Heart left ventricle (tissue), 13 donors: ENCODE measurements at regions not wholly inside any gene's neighbourhood (a gene's known extent, or its start where the extent isn't known, plus 50 kb on each side); places are given as distances from the start of the nearest gene placed in this dataset.

Experiments used
- POLR2A ChIP-seq, 2 donors: fragments of 450-650 bp; IDR thresholded peaks; one replicate each; pipeline ENCODE4 v1.6.1; 2017; ENCODE audit warnings: antibody characterized with exemption in 2 of 2, mild to moderate bottlenecking in 2 of 2, moderate library complexity in 2 of 2
- TF ChIP-seq, protein P1 (sequence below), 12 donors: fragments of 200-600 bp; sonication (generic) in 4 of 12; IDR thresholded peaks; one replicate each; pipeline versions ENCODE4 v1.5.0 to v1.8.0; 2018 to 2022; ENCODE audit warnings: antibody characterized with exemption in 12 of 12, mild to moderate bottlenecking in 5 of 12
- donor health status: ischemic (EF 13 %, LVEDD 7.1; RV severe dilation, severe dysfunction).
- donor health status: DM: no; HTN: yes; CAD: no.
- donor health status: DM: no; HTN: no; CAD: no.
- donor health status: ischemic (EF 25% LVEDD 6.9; RV normal size, moderate dysfunction).
- donor health status: ischemic (EF 25% LVEDD 5.7; RV mildly dilated, moderate dysfunction).
- donor health status: ischemic (EF 35%, LVEDD 5.7; RV mildly dilated, moderate dysfunction).
- donor health status: nonischemic (EF 11% LVEDD 7.7; RV severe dilation, severe dysfunction).
- donor health status: DM: yes; HTN: yes; CAD: no.
- donor health status: PGD.
- donor health status: ischemic (EF 29% LVEDD 5.4; RV normal size, mild dysfunction).
- donor health status: nonischemic (EF 23%, LVEDD 6.1; RV moderate dilation, normal function).

DNA sequence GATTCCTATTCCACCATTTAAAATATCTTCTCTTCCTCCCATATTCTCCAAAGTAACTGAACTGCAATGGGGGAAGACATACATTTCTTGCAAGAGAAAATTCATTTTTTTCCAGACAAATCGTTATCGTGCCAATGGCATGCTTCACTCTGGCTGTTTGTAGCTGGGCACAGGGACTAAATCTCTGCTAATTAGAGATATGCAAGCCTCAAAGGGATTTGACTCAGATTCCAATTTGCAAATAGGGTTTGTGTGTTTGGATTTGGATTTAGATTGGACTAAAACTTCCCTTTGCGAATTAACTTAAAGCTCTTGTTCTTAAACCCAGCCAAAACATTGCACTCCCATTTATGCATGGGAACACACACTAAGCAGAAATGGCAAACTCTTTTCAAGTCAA lies 276.2 kb upstream of the DUSP10 start:
- TF ChIP-seq, protein P1, sequence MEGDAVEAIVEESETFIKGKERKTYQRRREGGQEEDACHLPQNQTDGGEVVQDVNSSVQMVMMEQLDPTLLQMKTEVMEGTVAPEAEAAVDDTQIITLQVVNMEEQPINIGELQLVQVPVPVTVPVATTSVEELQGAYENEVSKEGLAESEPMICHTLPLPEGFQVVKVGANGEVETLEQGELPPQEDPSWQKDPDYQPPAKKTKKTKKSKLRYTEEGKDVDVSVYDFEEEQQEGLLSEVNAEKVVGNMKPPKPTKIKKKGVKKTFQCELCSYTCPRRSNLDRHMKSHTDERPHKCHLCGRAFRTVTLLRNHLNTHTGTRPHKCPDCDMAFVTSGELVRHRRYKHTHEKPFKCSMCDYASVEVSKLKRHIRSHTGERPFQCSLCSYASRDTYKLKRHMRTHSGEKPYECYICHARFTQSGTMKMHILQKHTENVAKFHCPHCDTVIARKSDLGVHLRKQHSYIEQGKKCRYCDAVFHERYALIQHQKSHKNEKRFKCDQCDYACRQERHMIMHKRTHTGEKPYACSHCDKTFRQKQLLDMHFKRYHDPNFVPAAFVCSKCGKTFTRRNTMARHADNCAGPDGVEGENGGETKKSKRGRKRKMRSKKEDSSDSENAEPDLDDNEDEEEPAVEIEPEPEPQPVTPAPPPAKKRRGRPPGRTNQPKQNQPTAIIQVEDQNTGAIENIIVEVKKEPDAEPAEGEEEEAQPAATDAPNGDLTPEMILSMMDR (IDR thresholded peaks at IDR 0.05): no peak
- no peak for TF ChIP-seq POLR2A (IDR thresholded peaks at IDR 0.05)
